SK-N-SH treated with all-trans-retinoic acid at 6 μM for 48 hours (cell line): ENCODE measurements at regions not wholly inside any gene's neighbourhood (a gene's known extent, or its start where the extent isn't known, plus 50 kb on each side); places are given as distances from the start of the nearest gene placed in this dataset.

Experiments
- ATAC-seq: fragments of 200-7000 bp; cut with Tn5 transposase; 3 replicates; pipeline ENCODE4 v1.9.1; 2020; ENCODE audit warnings: mild to moderate bottlenecking, moderate library complexity
- ARNTL ChIP-seq: fragments of 450-650 bp; formaldehyde crosslinking; IDR thresholded peaks from 2 replicates; pipeline ENCODE4 v1.5.0; 2020; ENCODE audit warnings: low read depth, mild to moderate bottlenecking, moderate library complexity, borderline replicate concordance
- CSDC2 ChIP-seq: fragments of 250-450 bp; sonication (Bioruptor Pico); IDR thresholded peaks from 2 replicates; pipeline ENCODE4 v1.5.0; 2020; ENCODE audit warnings: mild to moderate bottlenecking, moderate library complexity
- ESRRG ChIP-seq: fragments of 250-450 bp; sonication (Bioruptor Pico); IDR thresholded peaks from 2 replicates; pipeline ENCODE4 v1.6.1; 2021; ENCODE audit warnings: mild to moderate bottlenecking
- GLIS3 ChIP-seq: fragments of 250-450 bp; sonication (Bioruptor Pico); IDR thresholded peaks from 2 replicates; pipeline ENCODE4 v1.5.0; 2020; ENCODE audit warnings: mild to moderate bottlenecking, moderate library complexity
- ISL1 ChIP-seq: fragments of 250-450 bp; sonication (Bioruptor Pico); IDR thresholded peaks from 2 replicates; pipeline ENCODE4 v2.1.2; 2022; ENCODE audit warnings: mild to moderate bottlenecking, moderate library complexity
- OSR1 ChIP-seq: fragments of 250-450 bp; sonication (Bioruptor Pico); IDR thresholded peaks from 2 replicates; pipeline ENCODE4 v1.8.0; 2022; ENCODE audit warnings: moderate library complexity, mild to moderate bottlenecking, inconsistent platforms
- PATZ1 ChIP-seq: fragments of 250-450 bp; sonication (Bioruptor Pico); IDR thresholded peaks from 2 replicates; pipeline ENCODE4 v1.8.0; 2020; ENCODE audit warnings: mild to moderate bottlenecking, moderate library complexity, borderline replicate concordance
- RARB ChIP-seq: fragments of 250-450 bp; sonication (Bioruptor Pico); IDR thresholded peaks from 2 replicates; pipeline ENCODE4 v1.8.0; 2021; ENCODE audit warnings: mild to moderate bottlenecking, moderate library complexity
- SNAI2 ChIP-seq: fragments of 250-450 bp; sonication (Bioruptor Pico); IDR thresholded peaks from 2 replicates; pipeline ENCODE4 v1.5.0; 2020; ENCODE audit warnings: mild to moderate bottlenecking, moderate library complexity
- TCF4 ChIP-seq: fragments of 250-450 bp; sonication (Bioruptor Pico); IDR thresholded peaks from 2 replicates; pipeline ENCODE4 v1.8.0; 2021; ENCODE audit warnings: mild to moderate bottlenecking, moderate library complexity, borderline replicate concordance
- TOX ChIP-seq: fragments of 250-450 bp; sonication (Bioruptor Pico); IDR thresholded peaks from 2 replicates; pipeline ENCODE4 v1.8.0; 2021; ENCODE audit warnings: mild to moderate bottlenecking, moderate library complexity, borderline replicate concordance
- ZFP30 ChIP-seq: fragments of 450-650 bp; formaldehyde crosslinking; IDR thresholded peaks from 2 replicates; pipeline ENCODE4 v1.5.0; 2022; ENCODE audit warnings: mild to moderate bottlenecking, moderate library complexity
- ZNF565 ChIP-seq: fragments of 450-650 bp; formaldehyde crosslinking; conservative IDR thresholded peaks from 2 replicates; pipeline ENCODE4 v1.5.0; 2020; ENCODE audit warnings: low read depth, mild to moderate bottlenecking, moderate library complexity
- ZNF70 ChIP-seq: fragments of 450-650 bp; formaldehyde crosslinking; IDR thresholded peaks from 2 replicates; pipeline ENCODE4 v1.5.0; 2020; ENCODE audit warnings: mild to moderate bottlenecking, moderate library complexity
- ZNF8 ChIP-seq: fragments of 450-650 bp; formaldehyde crosslinking; IDR thresholded peaks from 2 replicates; pipeline ENCODE4 v1.5.0; 2020; ENCODE audit warnings: mild to moderate bottlenecking, moderate library complexity
- TF ChIP-seq, protein P1 (sequence below): fragments of 250-450 bp; sonication (Bioruptor Pico); IDR thresholded peaks from 2 replicates; pipeline ENCODE4 v1.5.1; 2020; ENCODE audit warnings: low read depth, mild to moderate bottlenecking, moderate library complexity
- TF ChIP-seq, protein P2 (sequence below): fragments of 250-450 bp; sonication (Bioruptor Pico); IDR thresholded peaks from 2 replicates; pipeline ENCODE4 v1.8.0; 2021; ENCODE audit warnings: low read depth, mild to moderate bottlenecking, moderate library complexity, borderline replicate concordance
- TF ChIP-seq, protein P3 (sequence below): fragments of 250-450 bp; sonication (Bioruptor Pico); IDR thresholded peaks from 2 replicates; pipeline ENCODE4 v1.5.1; 2021; ENCODE audit warnings: mild to moderate bottlenecking, moderate library complexity

- TF ChIP-seq, protein P1, sequence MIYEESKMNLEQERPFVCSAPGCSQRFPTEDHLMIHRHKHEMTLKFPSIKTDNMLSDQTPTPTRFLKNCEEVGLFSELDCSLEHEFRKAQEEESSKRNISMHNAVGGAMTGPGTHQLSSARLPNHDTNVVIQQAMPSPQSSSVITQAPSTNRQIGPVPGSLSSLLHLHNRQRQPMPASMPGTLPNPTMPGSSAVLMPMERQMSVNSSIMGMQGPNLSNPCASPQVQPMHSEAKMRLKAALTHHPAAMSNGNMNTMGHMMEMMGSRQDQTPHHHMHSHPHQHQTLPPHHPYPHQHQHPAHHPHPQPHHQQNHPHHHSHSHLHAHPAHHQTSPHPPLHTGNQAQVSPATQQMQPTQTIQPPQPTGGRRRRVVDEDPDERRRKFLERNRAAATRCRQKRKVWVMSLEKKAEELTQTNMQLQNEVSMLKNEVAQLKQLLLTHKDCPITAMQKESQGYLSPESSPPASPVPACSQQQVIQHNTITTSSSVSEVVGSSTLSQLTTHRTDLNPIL (CRISPR knock-in tag) = no peak
- no peak for TF ChIP-seq OSR1 (CRISPR knock-in tag)
- TF ChIP-seq, protein P2, sequence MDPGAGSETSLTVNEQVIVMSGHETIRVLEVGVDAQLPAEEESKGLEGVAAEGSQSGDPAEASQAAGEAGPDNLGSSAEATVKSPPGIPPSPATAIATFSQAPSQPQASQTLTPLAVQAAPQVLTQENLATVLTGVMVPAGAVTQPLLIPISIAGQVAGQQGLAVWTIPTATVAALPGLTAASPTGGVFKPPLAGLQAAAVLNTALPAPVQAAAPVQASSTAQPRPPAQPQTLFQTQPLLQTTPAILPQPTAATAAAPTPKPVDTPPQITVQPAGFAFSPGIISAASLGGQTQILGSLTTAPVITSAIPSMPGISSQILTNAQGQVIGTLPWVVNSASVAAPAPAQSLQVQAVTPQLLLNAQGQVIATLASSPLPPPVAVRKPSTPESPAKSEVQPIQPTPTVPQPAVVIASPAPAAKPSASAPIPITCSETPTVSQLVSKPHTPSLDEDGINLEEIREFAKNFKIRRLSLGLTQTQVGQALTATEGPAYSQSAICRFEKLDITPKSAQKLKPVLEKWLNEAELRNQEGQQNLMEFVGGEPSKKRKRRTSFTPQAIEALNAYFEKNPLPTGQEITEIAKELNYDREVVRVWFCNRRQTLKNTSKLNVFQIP (CRISPR knock-in tag) = no peak
- no peak for TF ChIP-seq ISL1
- no peak for TF ChIP-seq ZNF70 (CRISPR knock-in tag)
- TF ChIP-seq ZNF565 (CRISPR knock-in tag) = no peak
- no peak for TF ChIP-seq ZNF8 (CRISPR knock-in tag)
Measured at GRCh38 chr2:35417293-35417692, 938.3 kb upstream of the CRIM1 start (continued).

GRCh38 chr2:35416391-35417140, 939.0 kb upstream of the CRIM1 start:
- ATAC-seq = no peak

DNA sequence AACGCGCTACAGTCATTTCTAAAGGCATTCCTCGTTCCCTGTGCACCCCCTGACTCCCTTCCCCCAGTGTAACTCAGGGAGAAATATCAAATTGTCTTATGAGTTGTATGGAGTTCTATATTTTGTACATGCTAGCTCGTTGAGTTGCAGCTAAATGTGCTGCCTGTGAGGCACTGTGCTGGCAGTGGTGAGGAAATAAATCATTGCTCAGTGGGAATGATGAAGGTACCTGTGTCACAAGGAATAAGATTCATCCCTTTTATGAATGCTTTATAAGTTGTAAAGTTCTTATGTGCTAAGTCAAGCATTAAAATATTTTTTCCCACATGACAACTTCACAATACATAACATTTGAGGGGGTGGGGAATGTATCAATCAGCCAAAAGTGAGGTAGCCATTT, 939.6 kb upstream of the CRIM1 start:
- ATAC-seq = no peak
- no peak for TF ChIP-seq RARB (CRISPR knock-in tag)
- no peak for TF ChIP-seq PATZ1 (CRISPR knock-in tag)
- no peak for TF ChIP-seq ARNTL
- no peak for TF ChIP-seq TCF4 (CRISPR knock-in tag)
- TF ChIP-seq, protein P1 (CRISPR knock-in tag) = no peak
- TF ChIP-seq CSDC2 (CRISPR knock-in tag) = no peak

More at GRCh38 chr2:35416391-35417140, 939.0 kb upstream of the CRIM1 start:
- TF ChIP-seq ZNF565 (CRISPR knock-in tag) (no peak), ZNF70 (CRISPR knock-in tag) (no peak), ARNTL (no peak), GLIS3 (CRISPR knock-in tag) (no peak), ISL1 (no peak), ZNF8 (CRISPR knock-in tag) (no peak), ESRRG (CRISPR knock-in tag) (no peak), SNAI2 (CRISPR knock-in tag) (no peak), PATZ1 (CRISPR knock-in tag) (no peak), OSR1 (CRISPR knock-in tag) (no peak), RARB (CRISPR knock-in tag) (no peak), TOX (CRISPR knock-in tag) (no peak), ZFP30 (CRISPR knock-in tag) (no peak)
- TF ChIP-seq, protein P1 (CRISPR knock-in tag) = no peak
- TF ChIP-seq, protein P3, sequence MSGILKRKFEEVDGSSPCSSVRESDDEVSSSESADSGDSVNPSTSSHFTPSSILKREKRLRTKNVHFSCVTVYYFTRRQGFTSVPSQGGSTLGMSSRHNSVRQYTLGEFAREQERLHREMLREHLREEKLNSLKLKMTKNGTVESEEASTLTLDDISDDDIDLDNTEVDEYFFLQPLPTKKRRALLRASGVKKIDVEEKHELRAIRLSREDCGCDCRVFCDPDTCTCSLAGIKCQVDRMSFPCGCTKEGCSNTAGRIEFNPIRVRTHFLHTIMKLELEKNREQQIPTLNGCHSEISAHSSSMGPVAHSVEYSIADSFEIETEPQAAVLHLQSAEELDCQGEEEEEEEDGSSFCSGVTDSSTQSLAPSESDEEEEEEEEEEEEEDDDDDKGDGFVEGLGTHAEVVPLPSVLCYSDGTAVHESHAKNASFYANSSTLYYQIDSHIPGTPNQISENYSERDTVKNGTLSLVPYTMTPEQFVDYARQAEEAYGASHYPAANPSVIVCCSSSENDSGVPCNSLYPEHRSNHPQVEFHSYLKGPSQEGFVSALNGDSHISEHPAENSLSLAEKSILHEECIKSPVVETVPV (CRISPR knock-in tag) = no peak
